Spleen (tissue), 11 donors: ENCODE measurements at regions not wholly inside any gene's neighbourhood (a gene's known extent, or its start where the extent isn't known, plus 50 kb on each side); places are given as distances from the start of the nearest gene placed in this dataset.

ENCODE experiments used
- DNase-seq: peaks from one replicate; pipeline ENCODE4 v3.0.0-alpha.2; 2020
- H3K27ac ChIP-seq, 8 donors: fragments of 200-600 bp; sonication (generic) in 7 of 8; 1 replicate in 4 of 8; 2 replicates in 4 of 8; pipeline versions ENCODE4 v1.5.0 to v1.8.0; 2016 to 2021; ENCODE audit warnings: inconsistent platforms in 4 of 8, mild to moderate bottlenecking in 4 of 8, moderate library complexity in 1 of 8
- H3K27me3 ChIP-seq, 7 donors: fragments of 200-600 bp; sonication (generic) in 6 of 7; replicated peaks in 1 of 7; 1 replicate in 4 of 7; 2 replicates in 3 of 7; pipeline versions ENCODE4 v1.5.0 to v1.8.0; 2016 to 2021; ENCODE audit warnings: inconsistent platforms in 3 of 7, mild to moderate bottlenecking in 1 of 7
- H3K36me3 ChIP-seq, 6 donors: fragments of 200-600 bp; sonication (generic) in 5 of 6; 1 replicate in 4 of 6; 2 replicates in 2 of 6; pipeline versions ENCODE4 v1.5.0 to v1.8.0; 2016 to 2021; ENCODE audit warnings: inconsistent platforms in 2 of 6
- H3K4me1 ChIP-seq, 6 donors: fragments of 200-600 bp; sonication (generic) in 5 of 6; 1 replicate in 3 of 6; 2 replicates in 3 of 6; pipeline versions ENCODE4 v1.5.0 to v1.8.0; 2016 to 2021; ENCODE audit warnings: inconsistent platforms in 3 of 6
- H3K4me3 ChIP-seq, 8 donors: fragments of 200-600 bp; sonication (generic) in 7 of 8; 1 replicate in 4 of 8; 2 replicates in 4 of 8; pipeline versions ENCODE4 v1.5.0 to v1.8.0; 2016 to 2021; ENCODE audit warnings: inconsistent platforms in 4 of 8, mild to moderate bottlenecking in 4 of 8, moderate library complexity in 2 of 8
- H3K9me3 ChIP-seq, 8 donors: fragments of 200-600 bp; sonication (generic) in 7 of 8; 1 replicate in 4 of 8; 2 replicates in 4 of 8; pipeline versions ENCODE4 v1.5.0 to v1.8.0; 2016 to 2021; ENCODE audit warnings: inconsistent platforms in 4 of 8
- CTCF ChIP-seq, 11 experiments: fragments of 200-600 bp in 7 of 11; fragments of 450-650 bp in 4 of 11; sonication (generic) in 4 of 11; IDR thresholded peaks in 8 of 11; conservative IDR thresholded peaks in 3 of 11; 1 replicate in 7 of 11; 2 replicates in 4 of 11; pipeline versions ENCODE4 v1.4.0 to v1.8.0; 2016 to 2021; ENCODE audit warnings: antibody characterized with exemption in 11 of 11, inconsistent platforms in 4 of 11, mild to moderate bottlenecking in 1 of 11
- POLR2A ChIP-seq, 3 donors: fragments of 450-650 bp; IDR thresholded peaks; one replicate each; pipeline ENCODE4 v1.5.1; 2017; ENCODE audit warnings: antibody characterized with exemption in 3 of 3, mild to moderate bottlenecking in 1 of 3
- POLR2AphosphoS5 ChIP-seq, 3 donors: sonication (generic); formaldehyde crosslinking; IDR thresholded peaks; one replicate each; pipeline ENCODE4 v1.5.1; 2017; ENCODE audit warnings: antibody characterized with exemption in 3 of 3
- WGBS, 5 donors: extraction: QIAGEN DNeasy Blood & Tissue Kit in 3 of 5; methylation state at CpG; one replicate each; pipeline versions ENCODE4 v1.1.5 to v1.1.7; 2013 to 2018; 5-methylcytosine and 5-hydroxymethylcytosine counted together
- intact Hi-C: fragments of 100-400 bp; cut with DNase I; formaldehyde crosslinking; loops from one replicate; pipeline ENCODE4 v1.15.0; 2023; ENCODE audit warnings: low total_unique reads
- donor health status: healthy with polysubstance abuse.
- donor health status: DM: no; HTN: no; CAD: no; lungs with moderate emphysema.
- donor health status: DM: no; HTN: no; CAD: no.
- donor health status: Bipolar disorder and iron deficiency.
- donor health status: healthy.
- donor health status: DM: no; HTN: no; CAD: no.
- donor health status: DM: yes; HTN: yes; CAD: no.

- intact Hi-C loops: no loop called here
- 57 to 70% (median 63%) methylated on average over 38 to 39 of the region's 39 CpGs for WGBS, 5 donors
- no peak for TF ChIP-seq POLR2AphosphoS5 (IDR thresholded peaks at IDR 0.05)
- TF ChIP-seq POLR2A (IDR thresholded peaks at IDR 0.05): no peak
- no peak for TF ChIP-seq CTCF (IDR thresholded peaks at IDR 0.05 in 8 of 11, conservative IDR thresholded peaks at IDR 0.05 in 3 of 11)
- Histone ChIP-seq H3K9me3 (peaks cover 0 to 100% (median 99%) of the 10 kb centered on the region in 8 donors), H3K4me3 (no peak overlapping the region), H3K27ac (no peak overlapping the region), H3K4me1 (no peaks in the 10 kb centered on the region), H3K27me3 (peaks cover 0 to 12% (median 0%) of the 10 kb centered on the region in 7 donors), H3K36me3 (no peaks in the 10 kb centered on the region)
- DNase-seq: no peak
Observed at GRCh38 chr12:34346372-34347034, 324.2 kb downstream of the ALG10 start.

- Histone ChIP-seq H3K9me3 (peaks cover 0 to 100% (median 99%) of the 10 kb centered on the region in 8 donors), H3K27ac (no peak overlapping the region), H3K4me1 (no peaks in the 10 kb centered on the region), H3K4me3 (no peak overlapping the region), H3K27me3 (peaks cover 0 to 12% (median 0%) of the 10 kb centered on the region in 7 donors), H3K36me3 (no peaks in the 10 kb centered on the region)
- intact Hi-C loops: no loop called here
- DNase-seq: no peak
- no peak for TF ChIP-seq CTCF (IDR thresholded peaks at IDR 0.05 in 8 of 11, conservative IDR thresholded peaks at IDR 0.05 in 3 of 11)
- TF ChIP-seq POLR2A (IDR thresholded peaks at IDR 0.05): no peak
- no peak for TF ChIP-seq POLR2AphosphoS5 (IDR thresholded peaks at IDR 0.05)
- 45 to 68% (median 62%) methylated on average over 23 of the region's 23 CpGs for WGBS, 5 donors
Observed at GRCh38 chr12:34347367-34347766, 325.1 kb downstream of the ALG10 start.

- peaks cover 0 to 100% (median 99%) of the 10 kb centered on the region in 8 donors for H3K9me3 ChIP-seq
Observed at GRCh38 chr12:34348064-34348463, 325.8 kb downstream of the ALG10 start.

More at GRCh38 chr12:34348064-34348463, 325.8 kb downstream of the ALG10 start:
- intact Hi-C loops: no loop called here
- H3K27me3 ChIP-seq: peaks cover 0 to 8% (median 0%) of the 10 kb centered on the region in 7 donors
- H3K27ac ChIP-seq: no peak overlapping the region
- no peak for DNase-seq
- TF ChIP-seq CTCF (IDR thresholded peaks at IDR 0.05 in 8 of 11, conservative IDR thresholded peaks at IDR 0.05 in 3 of 11) (no peak), POLR2A (IDR thresholded peaks at IDR 0.05) (no peak), POLR2AphosphoS5 (IDR thresholded peaks at IDR 0.05) (no peak)
- no peaks in the 10 kb centered on the region for H3K4me1 ChIP-seq
- no peaks in the 10 kb centered on the region for H3K36me3 ChIP-seq
- no peak overlapping the region for H3K4me3 ChIP-seq
- 70 to 78% (median 73%) methylated on average over 22 to 23 of the region's 23 CpGs for WGBS, 5 donors
